Stimulated activated CD8-positive, alpha-beta memory T cell treated with anti-CD3 and anti-CD28 coated beads, Interleukin-12 subunit alpha, Interleukin-12 subunit beta, amount 100 ng/mL, for 24 hours (primary cell): ENCODE measurements at regions not wholly inside any gene's neighbourhood (a gene's known extent, or its start where the extent isn't known, plus 50 kb on each side); places are given as distances from the start of the nearest gene placed in this dataset.
"Not testable (repeated sequence)": the region's sequence is repeated elsewhere in the genome, so short reads cannot be mapped to it uniquely, and the experiment has no call there.

Experiments used
- DNase-seq: peaks from one replicate; pipeline ENCODE4 v3.0.0-alpha.2; 2020; ENCODE audit errors: extremely low read depth

- no peak for DNase-seq
These were observed 91.5 kb upstream of the RREB1 start for GRCh38 chr6:7016226-7016625.

- DNase-seq, result no peak
These were observed 86.5 kb upstream of the RREB1 start for GRCh38 chr6:7021301-7021700.

GRCh38 chr6:7025861-7026260 is 81.9 kb upstream of the RREB1 start:
- DNase-seq, result no peak

DNA sequence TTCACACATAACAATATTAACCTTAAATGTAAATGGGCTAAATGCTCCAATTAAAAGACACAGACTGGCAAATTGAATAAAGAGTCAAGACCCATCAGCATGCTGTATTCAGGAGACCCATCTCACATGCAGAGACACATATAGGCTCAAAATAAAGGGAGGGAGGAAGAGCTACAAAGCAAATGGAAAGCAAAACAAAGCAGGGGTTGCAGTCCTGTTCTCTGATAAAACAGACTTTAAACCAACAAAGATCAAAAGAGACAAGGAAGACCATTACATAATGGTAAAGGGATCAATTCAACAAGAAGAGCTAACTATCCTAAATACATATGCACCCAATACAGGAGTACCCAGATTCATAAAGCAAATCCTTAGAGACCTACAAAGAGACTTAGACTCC is 78.8 kb upstream of the RREB1 start:
- DNase-seq, result not testable (repeated sequence)

- not testable (repeated sequence) for DNase-seq
These were observed 76.8 kb upstream of the RREB1 start for GRCh38 chr6:7030968-7031367.

DNA sequence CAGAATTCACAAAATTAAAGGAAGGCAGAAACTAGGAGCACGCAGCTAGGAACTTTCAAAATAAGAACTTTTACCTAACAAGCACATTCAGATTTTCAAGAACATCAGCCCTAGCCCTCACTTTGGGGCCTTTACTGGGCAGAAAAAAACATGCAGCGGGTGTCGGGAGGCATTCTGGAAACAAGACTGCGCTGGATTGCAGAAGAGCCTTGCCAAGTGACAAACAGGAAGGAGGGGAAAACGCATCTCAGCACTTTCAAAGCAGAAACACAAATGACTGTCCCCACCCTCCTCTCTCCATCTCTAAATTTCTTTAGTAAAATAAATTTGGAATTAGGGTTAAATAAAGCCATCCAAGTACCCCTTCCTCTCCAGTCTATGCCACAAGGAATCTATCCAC is 74.6 kb upstream of the RREB1 start:
- DNase-seq, result no peak

- no peak for DNase-seq
These were observed 73.7 kb upstream of the RREB1 start for GRCh38 chr6:7034055-7034454.

DNA sequence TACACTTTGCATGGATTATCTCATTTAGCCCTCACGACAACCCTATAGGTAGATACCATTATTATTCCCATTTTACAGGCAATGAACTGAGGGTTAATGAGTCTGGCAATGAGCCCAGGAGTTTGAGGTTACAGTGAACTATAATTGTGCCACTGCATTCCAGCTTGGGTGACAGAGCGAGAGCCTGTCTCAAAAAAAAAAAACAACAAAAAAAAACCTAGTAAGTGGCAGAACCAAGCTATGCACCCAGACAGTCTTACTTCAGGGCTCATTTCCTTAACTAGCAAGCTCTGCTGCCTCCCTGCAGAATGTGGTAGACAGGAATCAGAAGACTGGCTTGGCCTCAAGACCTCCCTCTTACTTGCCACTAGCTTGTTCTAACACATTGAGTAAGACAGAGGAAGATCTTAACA is 71.9 kb upstream of the RREB1 start:
- no peak for DNase-seq

DNA sequence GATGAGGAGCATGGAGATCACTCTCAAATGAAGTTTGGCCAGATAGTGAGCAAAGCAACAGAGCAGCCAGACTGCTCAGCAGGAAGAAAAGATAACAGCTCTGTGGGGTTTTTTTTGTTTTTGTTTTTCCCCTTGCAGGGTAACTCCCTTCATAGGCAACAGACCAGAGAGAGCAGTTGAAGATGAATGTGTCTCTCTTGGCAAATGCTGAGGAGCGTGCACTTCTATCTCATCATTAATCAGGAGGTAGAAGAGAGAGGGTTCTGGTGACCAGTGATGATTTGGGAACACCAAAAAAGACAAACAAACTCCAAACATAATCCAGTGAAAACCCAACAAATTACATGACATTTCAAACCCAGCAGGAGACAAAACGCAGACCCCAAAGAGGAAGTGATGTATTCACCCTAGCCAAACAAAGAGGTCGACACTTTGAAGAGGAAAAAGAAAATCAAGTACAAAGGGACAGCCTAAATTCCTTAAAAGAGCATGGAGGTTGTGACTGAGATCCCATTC is 66.2 kb upstream of the RREB1 start:
- DNase-seq, result no peak

DNA sequence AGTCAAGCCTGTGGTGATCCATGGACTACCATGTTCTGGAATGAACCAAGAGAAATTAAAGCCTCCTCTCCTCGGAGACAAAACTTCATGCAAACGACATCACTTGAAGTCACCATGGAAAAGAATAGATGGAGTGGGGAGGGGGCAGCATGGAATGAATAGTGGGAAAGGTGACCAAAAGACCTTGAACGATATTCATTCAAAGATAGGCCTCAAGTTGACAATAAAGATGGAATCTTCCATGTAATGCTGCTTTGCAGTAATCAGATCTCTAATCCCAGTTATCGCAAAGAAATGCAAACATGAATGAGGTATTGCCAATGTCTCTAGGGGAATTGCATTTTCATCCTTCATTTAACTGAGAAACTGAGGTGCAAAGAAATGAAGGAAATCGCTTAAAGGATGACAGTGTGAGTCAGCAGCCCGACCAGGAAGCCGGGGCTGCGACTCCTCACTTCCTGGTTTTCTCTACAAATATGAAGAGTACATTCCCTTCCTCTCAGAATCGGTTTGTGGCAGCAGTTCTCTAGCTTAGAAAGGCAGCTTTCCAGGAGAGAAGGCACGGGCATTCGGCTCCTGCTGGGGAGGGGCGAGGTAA is 65.6 kb upstream of the RREB1 start:
- DNase-seq, result no peak

DNA sequence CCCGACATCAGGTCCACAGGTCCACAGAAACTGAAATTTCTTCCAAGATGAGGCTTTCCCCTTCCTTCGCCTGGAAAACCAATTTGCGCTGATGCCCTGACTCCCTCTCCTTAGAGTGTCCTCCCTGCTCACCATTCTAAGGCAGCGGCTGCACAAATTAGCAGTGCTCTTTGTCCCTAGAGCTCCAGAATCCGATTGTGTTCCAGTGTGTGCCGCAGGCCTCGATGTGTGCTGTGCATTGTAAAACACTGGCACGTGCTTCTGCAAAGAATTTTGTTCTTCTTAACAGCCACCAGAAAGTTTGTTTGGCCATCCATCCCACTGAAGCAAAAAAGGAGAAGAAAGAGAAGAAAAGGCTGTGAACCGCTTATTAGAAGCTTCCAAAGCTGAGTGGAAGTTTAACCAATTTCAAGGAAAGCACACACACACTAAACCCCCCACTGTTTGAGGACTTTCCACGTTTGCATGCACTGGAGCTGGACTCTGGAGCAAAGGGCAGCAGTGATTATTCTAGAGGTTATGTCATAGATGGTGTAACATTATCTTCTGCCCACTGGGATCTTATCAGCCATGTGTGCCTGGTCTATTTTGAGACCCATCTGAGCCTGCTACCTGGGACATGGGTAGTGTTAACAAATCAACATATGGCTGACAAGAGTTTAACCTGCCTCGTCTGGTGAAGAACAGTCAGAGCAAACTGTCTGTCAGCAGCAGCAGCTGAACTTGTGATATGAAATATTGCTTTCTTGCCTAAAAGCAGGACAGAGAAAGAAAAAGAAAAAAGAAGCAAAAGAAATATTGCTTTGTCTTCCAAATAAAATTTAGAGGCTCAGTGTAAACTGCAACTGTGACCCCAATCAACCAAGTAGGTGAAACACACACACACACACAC is 64.9 kb upstream of the RREB1 start:
- DNase-seq, result no peak

- DNase-seq, result no peak
These were observed 62.4 kb upstream of the RREB1 start for GRCh38 chr6:7045331-7045730.

DNA sequence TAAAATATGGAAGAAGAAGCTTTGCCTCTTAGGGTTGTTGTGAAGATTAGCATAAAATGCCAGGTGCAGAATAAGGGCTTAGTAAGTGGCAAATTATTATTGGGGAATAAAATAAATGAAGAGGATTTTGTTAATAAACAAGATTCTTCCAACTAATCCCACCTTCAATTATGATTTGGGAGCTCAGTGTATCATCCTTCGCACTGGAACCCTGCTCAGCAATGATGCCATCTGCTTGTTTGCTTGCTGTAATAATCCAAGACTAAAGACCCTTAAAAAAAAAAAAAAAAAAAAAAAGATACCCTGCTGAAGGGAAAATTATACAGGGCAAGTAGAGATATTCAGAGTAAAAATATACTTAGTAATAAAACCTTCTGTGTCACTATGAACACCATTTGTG is 62.0 kb upstream of the RREB1 start:
- DNase-seq, result no peak

DNA sequence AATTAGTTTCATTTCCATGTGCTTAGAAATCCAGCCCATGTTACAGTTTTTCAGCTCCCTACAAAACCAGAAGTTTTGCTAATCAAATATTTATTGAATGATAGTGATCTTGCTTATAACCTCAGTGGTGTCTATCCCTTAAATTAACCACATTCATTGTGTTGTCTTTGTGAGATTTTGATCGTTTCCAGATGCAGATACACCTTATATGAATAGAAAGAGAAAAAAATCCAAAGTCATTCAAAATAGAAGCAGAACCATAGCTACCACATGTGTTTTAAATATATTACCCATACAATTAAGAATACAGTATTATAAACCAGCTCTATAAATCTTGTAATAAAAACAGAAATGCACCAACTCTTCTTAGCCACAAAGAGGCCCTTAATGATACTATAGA is 60.6 kb upstream of the RREB1 start:
- DNase-seq, result no peak

DNA sequence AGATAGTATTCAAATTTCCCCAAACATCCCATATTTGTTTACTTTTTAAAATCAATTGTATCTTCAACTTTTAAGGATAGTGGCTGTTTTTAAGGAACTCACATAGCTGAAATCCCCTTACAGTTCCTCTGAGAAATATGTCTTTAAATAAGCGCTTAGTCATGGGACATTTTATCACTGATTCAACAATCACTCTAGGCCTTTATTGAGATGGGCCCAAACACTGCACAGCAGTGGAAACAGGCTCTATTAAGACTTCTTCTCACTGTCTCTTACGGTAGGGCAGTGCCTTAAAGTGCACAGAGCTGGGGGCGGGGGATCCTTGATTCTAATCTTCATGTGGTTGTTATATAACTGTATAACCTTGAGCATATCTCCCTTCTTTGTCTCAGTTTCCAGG is 59.8 kb upstream of the RREB1 start:
- no peak for DNase-seq

- no peak for DNase-seq
These were observed 58.9 kb upstream of the RREB1 start for GRCh38 chr6:7048894-7049293.

GRCh38 chr6:7050004-7050403 is 57.8 kb upstream of the RREB1 start:
- no peak for DNase-seq

DNA sequence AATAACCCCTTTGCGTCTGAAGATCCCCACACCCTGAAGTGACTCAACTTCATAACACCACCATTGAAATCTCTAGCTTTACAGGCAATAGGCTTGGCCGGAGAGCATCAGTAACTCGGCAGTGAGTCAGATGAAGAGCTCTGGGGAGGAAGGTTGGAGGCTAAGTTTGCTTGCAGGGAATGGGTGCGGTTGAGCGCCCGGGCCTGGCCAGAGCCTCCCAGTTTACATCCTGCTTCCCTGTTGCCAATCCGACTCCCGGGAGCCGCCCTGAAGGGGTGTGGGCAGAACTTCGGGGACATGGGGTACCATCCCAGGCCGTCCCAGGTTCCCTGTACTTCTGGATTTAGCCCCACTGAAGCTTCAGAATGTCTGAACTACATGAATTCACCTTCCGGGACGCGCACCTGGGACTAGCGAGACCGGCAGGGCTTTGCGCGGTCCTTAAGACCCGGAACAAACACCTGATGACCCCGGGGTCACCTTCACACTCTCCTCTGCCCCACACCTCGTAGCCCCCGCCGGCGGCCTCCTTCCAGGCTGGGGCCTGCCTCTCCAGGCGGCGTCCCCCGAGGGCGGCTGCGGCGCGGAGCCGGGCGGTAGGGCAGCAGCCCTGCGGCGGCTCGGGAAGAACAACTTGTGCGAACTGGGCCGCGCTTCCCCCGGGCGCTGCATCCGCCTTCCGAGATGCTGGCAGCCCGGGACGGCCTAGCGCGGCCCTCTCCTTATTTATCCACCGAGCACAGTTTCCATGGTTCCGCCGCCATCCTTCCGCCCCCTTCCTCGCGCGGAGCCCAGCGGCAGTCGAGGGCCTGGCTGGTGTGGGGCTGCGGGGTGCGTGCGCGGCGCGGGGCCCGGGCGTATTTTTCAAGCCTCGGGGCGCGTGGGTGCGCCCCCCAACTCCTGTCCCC is 56.6 kb upstream of the RREB1 start:
- no peak for DNase-seq

DNA sequence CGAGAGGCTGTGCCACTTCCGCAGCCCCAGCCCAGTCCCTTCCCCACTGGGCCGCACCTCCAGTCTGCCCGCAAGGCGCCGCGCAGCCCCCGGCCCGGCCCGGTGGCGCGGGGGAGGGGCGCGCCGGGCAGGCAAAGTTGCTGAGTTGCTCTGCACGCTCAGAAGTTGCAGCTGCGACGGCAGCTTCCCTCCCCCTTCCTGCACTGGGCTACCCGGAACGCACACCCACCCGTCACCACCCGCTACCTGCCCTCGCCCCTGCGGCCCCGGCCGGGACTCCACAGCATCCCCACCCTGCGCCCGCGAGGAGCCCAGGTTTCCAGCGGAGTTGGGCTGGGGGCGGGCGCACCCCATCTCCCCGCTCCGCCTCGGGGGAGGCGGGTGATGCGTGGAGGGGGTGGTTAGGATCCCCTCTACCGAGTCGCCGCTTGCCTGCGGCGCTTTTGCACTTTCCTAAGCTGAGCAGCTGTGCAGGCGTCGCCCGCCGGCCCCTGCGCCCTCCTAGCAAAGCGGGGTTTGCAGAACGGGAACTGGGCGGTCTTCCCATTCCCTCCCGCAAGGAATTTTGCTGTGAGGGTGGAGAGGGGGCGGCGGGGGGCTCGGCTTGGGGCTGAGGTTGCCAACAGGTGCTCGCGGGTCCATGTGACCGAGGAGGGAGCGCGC is 55.9 kb upstream of the RREB1 start:
- DNase-seq, result no peak

DNA sequence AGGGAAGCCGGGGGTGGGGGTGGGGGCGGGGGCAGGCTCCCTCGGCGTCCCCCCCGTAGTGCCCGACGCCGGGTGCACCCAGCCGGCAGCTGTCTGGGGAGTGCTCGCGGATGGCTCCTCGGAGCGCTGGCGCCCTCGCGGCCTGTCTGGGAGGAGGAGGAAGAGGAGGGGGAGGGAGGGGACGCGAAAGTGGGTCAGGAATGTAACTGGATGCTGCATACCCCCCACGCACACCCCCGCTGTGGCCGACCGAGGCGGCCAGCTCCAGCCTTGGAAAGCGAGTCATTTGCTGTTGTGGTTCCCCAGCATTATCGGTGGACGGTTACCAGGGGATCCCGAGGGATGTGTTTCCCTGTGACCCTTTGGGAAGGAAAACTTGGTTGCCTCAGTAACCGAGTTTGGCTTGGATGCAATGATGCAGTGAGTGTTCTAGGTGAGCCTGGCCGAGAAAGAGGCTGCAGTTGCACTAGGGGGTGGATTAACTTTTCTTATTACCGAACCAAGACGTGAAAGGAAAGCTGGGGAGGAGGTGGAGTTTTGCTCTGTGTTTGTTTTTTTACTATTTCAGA is 55.2 kb upstream of the RREB1 start:
- no peak for DNase-seq

- DNase-seq, result no peak
These were observed 54.5 kb upstream of the RREB1 start for GRCh38 chr6:7053125-7053774.
